ENCODE measurements at regions not wholly inside any gene's neighbourhood (a gene's known extent, or its start where the extent isn't known, plus 50 kb on each side); places are given as distances from the start of the nearest gene placed in this dataset.

- DNase-seq = no peak
Measured at GRCh38 chr3:18666655-18667054, 241.5 kb upstream of the SATB1 start.

GRCh38 chr3:18660059-18660458 lies 234.9 kb upstream of the SATB1 start:
- no peak for DNase-seq

GRCh38 chr3:18657858-18658820 lies 233.0 kb upstream of the SATB1 start:
- peak in 1 of 2 donors; percentile 2 for DNase-seq

GRCh38 chr3:18656866-18657265 lies 231.7 kb upstream of the SATB1 start:
- no peak for DNase-seq

GRCh38 chr3:18656410-18656809 lies 231.3 kb upstream of the SATB1 start:
- DNase-seq = no peak

GRCh38 chr3:18655827-18656226 lies 230.7 kb upstream of the SATB1 start:
- DNase-seq = no peak

GRCh38 chr3:18652781-18653180 lies 227.6 kb upstream of the SATB1 start:
- no peak for DNase-seq

GRCh38 chr3:18650731-18651130 lies 225.6 kb upstream of the SATB1 start:
- no peak for DNase-seq

- no peak for DNase-seq
Measured at GRCh38 chr3:18649666-18650363, 224.7 kb upstream of the SATB1 start.

GRCh38 chr3:18648868-18649462 lies 223.8 kb upstream of the SATB1 start:
- no peak for DNase-seq

- DNase-seq = no peak
Measured at GRCh38 chr3:18648159-18648558, 223.0 kb upstream of the SATB1 start.

- no peak for DNase-seq
Measured at GRCh38 chr3:18645619-18646018, 220.5 kb upstream of the SATB1 start.

GRCh38 chr3:18643281-18643680 lies 218.1 kb upstream of the SATB1 start:
- no peak for DNase-seq

GRCh38 chr3:18641916-18642315 lies 216.8 kb upstream of the SATB1 start:
- no peak for DNase-seq

- no peak for DNase-seq
Measured at GRCh38 chr3:18635215-18635614, 210.1 kb upstream of the SATB1 start.

GRCh38 chr3:18634461-18634860 lies 209.3 kb upstream of the SATB1 start:
- DNase-seq = no peak

- no peak for DNase-seq
Measured at GRCh38 chr3:18633002-18633401, 207.9 kb upstream of the SATB1 start.

- DNase-seq = no peak
Measured at GRCh38 chr3:18630295-18630694, 205.2 kb upstream of the SATB1 start.

- no peak for DNase-seq
Measured at GRCh38 chr3:18625085-18625484, 199.9 kb upstream of the SATB1 start.

GRCh38 chr3:18623220-18623619 lies 198.1 kb upstream of the SATB1 start:
- DNase-seq = no peak

GRCh38 chr3:18618723-18619122 lies 193.6 kb upstream of the SATB1 start:
- no peak for DNase-seq

GRCh38 chr3:18611991-18612390 lies 186.9 kb upstream of the SATB1 start:
- DNase-seq = no peak

GRCh38 chr3:18609187-18609586 lies 184.0 kb upstream of the SATB1 start:
- no peak for DNase-seq

GRCh38 chr3:18597919-18598318 lies 172.8 kb upstream of the SATB1 start:
- DNase-seq = no peak

Data from bone marrow (tissue), 2 donors.